AG09319 (cell line): ENCODE measurements at regions not wholly inside any gene's neighbourhood (a gene's known extent, or its start where the extent isn't known, plus 50 kb on each side); places are given as distances from the start of the nearest gene placed in this dataset.

Experiments used
- DNase-seq: peaks from one replicate; pipeline ENCODE4 v3.0.0-alpha.2; 2010; ENCODE audit warnings: low read depth; ENCODE audit errors: extremely low read depth
- CTCF ChIP-seq: IDR thresholded peaks from 2 replicates; pipeline ENCODE4 v1.5.1; 2011; ENCODE audit warnings: low read depth, mild to moderate bottlenecking, inconsistent platforms, low read length, moderate library complexity

GRCh38 chr5:121296356-121296755 lies 555.3 kb upstream of the FTMT start:
- TF ChIP-seq CTCF = no peak
- no peak for DNase-seq

GRCh38 chr5:121299153-121299552 lies 552.5 kb upstream of the FTMT start:
- DNase-seq = no peak
- no peak for TF ChIP-seq CTCF

GRCh38 chr5:121304838-121305237 lies 546.8 kb upstream of the FTMT start:
- TF ChIP-seq CTCF = no peak
- no peak for DNase-seq

- DNase-seq = no peak
- TF ChIP-seq CTCF = no peak
Measured at GRCh38 chr5:121313886-121314285, 537.8 kb upstream of the FTMT start.

GRCh38 chr5:121315786-121316185 lies 535.9 kb upstream of the FTMT start:
- DNase-seq = no peak
- TF ChIP-seq CTCF = no peak

- no peak for TF ChIP-seq CTCF
- no peak for DNase-seq
Measured at GRCh38 chr5:121319292-121319691, 532.4 kb upstream of the FTMT start.

GRCh38 chr5:121325930-121326329 lies 525.8 kb upstream of the FTMT start:
- no peak for DNase-seq

More at GRCh38 chr5:121325930-121326329, 525.8 kb upstream of the FTMT start:
- TF ChIP-seq CTCF = no peak
